ENCODE measurements at regions not wholly inside any gene's neighbourhood (a gene's known extent, or its start where the extent isn't known, plus 50 kb on each side); places are given as distances from the start of the nearest gene placed in this dataset.

- no peak for TF ChIP-seq STAT6 (CRISPR knock-in tag; conservative IDR thresholded peaks at IDR 0.05; ENCODE audit: low read depth)
Measured at GRCh38 chr2:76197428-76197827, 486.7 kb upstream of the GCFC2 start (continued).

- TF ChIP-seq ARID4B (CRISPR knock-in tag; IDR thresholded peaks at IDR 0.05; ENCODE audit: borderline replicate concordance), result no peak
- TF ChIP-seq KAT7 (CRISPR knock-in tag; IDR thresholded peaks at IDR 0.05; ENCODE audit: borderline replicate concordance), result no peak
- no peak for TF ChIP-seq ZNF532 (CRISPR knock-in tag; IDR thresholded peaks at IDR 0.05; ENCODE audit: borderline replicate concordance)
- TF ChIP-seq ZNF263 (CRISPR knock-in tag; IDR thresholded peaks at IDR 0.05; ENCODE audit: low read depth), result no peak
- no peak for TF ChIP-seq TEAD1 (CRISPR knock-in tag; IDR thresholded peaks at IDR 0.05)
- TF ChIP-seq E2F5 (CRISPR knock-in tag; IDR thresholded peaks at IDR 0.05), result no peak
- TF ChIP-seq PREB (CRISPR knock-in tag; IDR thresholded peaks at IDR 0.05; ENCODE audit: borderline replicate concordance), result no peak
- no peak for TF ChIP-seq GTF2I (CRISPR knock-in tag; conservative IDR thresholded peaks at IDR 0.05)
- TF ChIP-seq ZNF138 (CRISPR knock-in tag; conservative IDR thresholded peaks at IDR 0.05), result no peak
- TF ChIP-seq NFATC4 (CRISPR knock-in tag; IDR thresholded peaks at IDR 0.05), result no peak
- no peak for TF ChIP-seq ERG (CRISPR knock-in tag; IDR thresholded peaks at IDR 0.05)
- Mint-ChIP-seq H3K27me3 (ENCODE audit: low read depth) (no peaks in the 10 kb centered on the region), H3K4me3 (no peak overlapping the region), H3K4me1 (peaks cover 16% of the 10 kb centered on the region), H3K9me3 (peaks cover 4% of the 10 kb centered on the region), H3K27ac (no peak overlapping the region), H3K36me3 (no peaks in the 10 kb centered on the region)
- POLR2A ChIA-PET, result no interaction called here
- ATAC-seq, result no peak
- DNase-seq (ENCODE audit: low spot score), result no peak
- CTCF ChIA-PET, result no interaction called here
Measured at GRCh38 chr2:76194031-76194775, 483.5 kb upstream of the GCFC2 start.
